Activated CD4-positive, alpha-beta T cell treated with anti-CD3 and anti-CD28 coated beads, Interleukin-10, Interleukin-2, amounts not matched to agents 100 ng/mL and 50 ng/mL, durations not matched to agents 16 hours and 8 hours (primary cell): ENCODE measurements at regions not wholly inside any gene's neighbourhood (a gene's known extent, or its start where the extent isn't known, plus 50 kb on each side); places are given as distances from the start of the nearest gene placed in this dataset.
"Not testable (repeated sequence)": the region's sequence is repeated elsewhere in the genome, so short reads cannot be mapped to it uniquely, and the experiment has no call there.

Experiments used
- DNase-seq: peaks from one replicate; pipeline ENCODE4 v3.0.0-alpha.2; 2020

DNA sequence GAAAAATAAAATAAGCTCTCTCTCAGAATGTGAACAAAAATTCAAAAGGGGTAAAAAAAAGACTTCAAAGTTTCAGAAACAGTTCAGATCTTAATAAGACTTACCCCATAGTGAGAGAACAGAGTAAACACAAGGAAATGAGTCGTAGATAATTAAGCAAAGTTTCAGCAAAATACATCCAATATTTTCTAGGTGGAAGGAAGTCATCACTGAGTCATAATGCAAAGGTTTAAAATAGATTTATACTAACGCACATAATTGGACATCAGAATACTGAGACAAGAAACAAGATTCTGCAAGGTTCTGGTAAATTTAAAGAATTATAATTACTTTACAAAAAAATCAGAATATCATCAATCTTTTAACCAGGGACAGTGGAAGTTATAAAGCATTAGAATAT lies 1370.7 kb upstream of the ATXN8OS start:
- no peak for DNase-seq

GRCh38 chr13:68727798-68728197 lies 1379.8 kb upstream of the ATXN8OS start:
- no peak for DNase-seq

DNA sequence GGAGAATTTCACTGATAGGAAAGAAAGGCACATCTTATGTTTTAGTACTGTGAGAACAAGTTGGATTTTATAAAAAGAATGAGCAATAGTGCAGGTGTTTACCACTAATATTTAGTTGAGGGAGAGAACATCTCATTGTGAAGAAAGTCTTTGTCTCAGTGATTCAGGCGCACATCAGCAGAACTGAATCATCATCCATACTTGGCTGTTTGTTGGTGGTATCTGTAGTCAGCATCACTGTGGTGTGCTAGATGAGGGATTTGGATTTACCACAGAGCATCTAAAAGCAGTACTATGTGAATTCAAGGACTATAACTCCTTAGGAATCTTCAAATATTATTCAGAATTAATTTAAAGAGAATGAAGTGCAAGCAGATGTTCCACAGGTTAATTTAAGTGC lies 1380.5 kb upstream of the ATXN8OS start:
- no peak for DNase-seq

- DNase-seq, result no peak
These were observed 1387.8 kb upstream of the ATXN8OS start for GRCh38 chr13:68719815-68720214.

DNA sequence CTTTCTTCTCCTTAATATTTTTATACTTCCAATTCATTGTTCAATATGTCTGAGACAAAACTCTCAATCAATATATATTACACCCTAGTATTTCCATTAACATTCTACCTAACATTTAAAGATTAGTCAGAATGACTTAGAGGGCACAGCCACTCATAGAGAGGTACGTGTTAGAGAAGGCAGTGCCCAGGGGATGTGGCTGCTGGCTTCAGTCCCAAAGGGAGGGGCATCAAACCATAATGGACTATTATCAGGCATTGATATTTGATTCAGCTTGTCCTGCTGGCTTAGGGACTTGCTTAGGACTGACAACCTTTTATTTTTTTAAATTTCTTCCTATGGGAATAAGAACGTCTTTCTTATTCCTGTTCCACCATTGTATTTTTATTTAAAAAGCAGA lies 1392.0 kb upstream of the ATXN8OS start:
- DNase-seq, result no peak

GRCh38 chr13:68714292-68714691 lies 1393.3 kb upstream of the ATXN8OS start:
- no peak for DNase-seq

- DNase-seq, result no peak
These were observed 1394.2 kb upstream of the ATXN8OS start for GRCh38 chr13:68713394-68713793.

DNA sequence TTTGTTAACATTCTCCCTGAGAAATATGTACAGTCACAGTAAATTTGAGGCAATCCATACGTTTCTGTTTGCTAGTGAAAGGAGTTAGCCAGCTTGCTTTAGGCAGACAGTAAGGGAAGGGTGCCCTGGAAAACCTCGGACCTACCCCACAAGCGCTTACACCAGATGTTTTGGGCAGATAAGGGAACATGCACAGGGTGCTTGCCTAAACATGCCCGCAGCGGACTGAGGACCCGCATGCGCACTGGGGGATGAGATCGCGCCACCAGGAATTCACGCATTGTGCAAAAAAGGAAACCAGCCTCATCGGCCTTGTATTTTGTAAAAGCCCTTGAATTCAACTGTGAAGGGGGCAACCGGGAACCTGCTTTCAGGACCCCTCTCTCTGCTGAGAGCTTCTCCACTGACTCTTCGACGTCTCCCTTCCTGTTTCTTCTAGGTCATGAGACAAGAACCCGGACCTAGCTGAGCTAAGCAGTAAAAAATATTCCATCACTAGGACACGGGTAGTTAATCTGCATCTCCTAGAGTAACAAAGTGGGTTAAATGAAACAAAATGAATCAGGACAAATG lies 1399.2 kb upstream of the ATXN8OS start:
- no peak for DNase-seq

DNA sequence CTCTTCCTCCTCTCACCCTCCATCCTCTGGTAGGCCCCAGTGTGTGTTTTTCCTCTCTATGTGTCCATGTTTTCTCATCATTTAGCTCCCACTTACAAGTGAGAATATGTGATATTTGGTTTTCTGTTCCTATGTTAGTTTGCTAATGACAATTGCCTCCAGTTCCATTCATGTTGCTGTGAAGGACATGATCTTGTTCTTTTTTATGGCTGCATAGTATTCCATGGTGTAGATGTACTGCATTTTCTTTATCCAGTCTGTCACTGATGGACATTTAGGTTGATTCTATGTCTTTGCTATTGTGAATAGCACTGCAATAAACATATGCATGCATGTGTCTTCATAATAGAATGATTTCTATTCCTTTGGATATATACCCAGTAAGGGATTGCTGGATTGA lies 1401.6 kb upstream of the ATXN8OS start:
- DNase-seq, result not testable (repeated sequence)

DNA sequence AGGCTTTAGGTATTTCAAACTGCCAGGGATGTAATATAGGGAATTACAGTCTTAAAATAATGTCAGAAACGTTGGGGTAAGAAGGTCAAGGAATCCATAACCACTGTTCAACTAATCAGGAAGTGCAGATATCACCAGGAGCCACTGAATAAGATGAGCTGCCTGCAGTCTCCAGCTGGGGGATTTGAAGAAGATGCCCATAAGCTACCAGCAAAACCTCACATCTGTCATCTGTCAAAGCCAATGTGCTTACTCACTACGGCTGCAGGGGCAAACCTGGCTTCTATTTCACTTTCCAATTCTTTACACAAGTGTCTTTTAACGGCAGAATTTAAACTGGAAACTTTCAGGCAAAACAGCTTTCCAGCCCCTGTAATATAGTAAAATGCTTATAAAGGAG lies 1410.1 kb upstream of the ATXN8OS start:
- DNase-seq, result no peak

DNA sequence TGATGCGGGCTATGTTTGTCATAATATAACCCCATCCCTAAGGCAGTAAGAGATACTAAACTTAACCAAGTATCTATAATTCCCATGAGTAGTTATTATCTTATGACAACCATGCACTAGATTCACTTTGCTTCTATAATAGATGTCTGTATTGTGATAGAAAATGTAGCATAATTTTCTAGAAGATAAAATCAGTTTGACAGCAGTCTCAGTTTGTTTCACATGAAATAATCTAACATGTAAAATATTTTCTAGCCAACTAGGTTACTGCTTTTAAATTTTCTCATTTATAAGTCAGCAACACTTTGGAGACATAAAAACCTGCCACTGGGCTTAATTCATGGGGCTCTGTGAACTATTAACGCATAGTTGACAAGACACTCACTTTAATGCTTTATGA lies 1410.7 kb upstream of the ATXN8OS start:
- DNase-seq, result no peak

DNA sequence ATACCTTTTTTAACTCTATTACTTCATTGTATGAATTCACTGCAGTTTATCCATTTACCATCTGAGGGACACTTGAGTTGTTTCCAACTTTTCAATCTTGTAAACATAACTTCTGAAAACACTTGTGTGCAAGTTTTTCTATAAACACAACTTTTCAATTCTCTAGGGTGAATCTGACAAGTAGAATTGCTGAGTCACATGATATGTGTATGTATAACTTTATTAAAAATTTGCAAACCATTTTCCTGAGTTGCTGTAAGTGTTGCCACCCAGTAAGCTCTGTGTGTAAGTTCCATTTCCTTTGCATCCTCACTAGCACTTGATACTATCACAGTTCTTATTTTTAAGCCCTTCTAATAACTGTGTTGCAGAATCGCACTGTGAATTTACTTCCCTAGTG lies 1415.6 kb upstream of the ATXN8OS start:
- DNase-seq, result no peak

GRCh38 chr13:68690567-68690966 lies 1417.1 kb upstream of the ATXN8OS start:
- DNase-seq, result no peak

- no peak for DNase-seq
These were observed 1431.0 kb upstream of the ATXN8OS start for GRCh38 chr13:68676513-68677115.

DNA sequence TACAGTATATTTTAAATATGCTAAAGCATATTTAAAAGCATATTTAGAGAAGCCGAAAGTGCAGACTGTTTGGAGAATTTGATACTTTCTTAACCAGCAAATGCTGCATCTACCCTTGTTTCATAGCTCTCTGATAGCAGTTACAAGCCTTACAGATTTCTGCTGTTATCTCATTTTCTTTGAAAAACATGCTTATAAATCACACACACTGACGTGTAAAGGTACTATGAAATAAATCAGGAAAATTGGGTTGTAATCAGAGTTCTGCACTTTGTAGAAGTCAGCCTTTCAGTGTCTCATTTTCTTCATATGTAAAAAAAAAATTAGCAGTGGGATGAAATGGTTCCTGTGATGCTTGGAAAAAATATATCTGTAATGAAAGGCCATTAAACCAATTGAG lies 1432.4 kb upstream of the ATXN8OS start:
- DNase-seq, result no peak

- no peak for DNase-seq
These were observed 1437.7 kb upstream of the PCDH9 start for GRCh38 chr13:68667863-68668262.

DNA sequence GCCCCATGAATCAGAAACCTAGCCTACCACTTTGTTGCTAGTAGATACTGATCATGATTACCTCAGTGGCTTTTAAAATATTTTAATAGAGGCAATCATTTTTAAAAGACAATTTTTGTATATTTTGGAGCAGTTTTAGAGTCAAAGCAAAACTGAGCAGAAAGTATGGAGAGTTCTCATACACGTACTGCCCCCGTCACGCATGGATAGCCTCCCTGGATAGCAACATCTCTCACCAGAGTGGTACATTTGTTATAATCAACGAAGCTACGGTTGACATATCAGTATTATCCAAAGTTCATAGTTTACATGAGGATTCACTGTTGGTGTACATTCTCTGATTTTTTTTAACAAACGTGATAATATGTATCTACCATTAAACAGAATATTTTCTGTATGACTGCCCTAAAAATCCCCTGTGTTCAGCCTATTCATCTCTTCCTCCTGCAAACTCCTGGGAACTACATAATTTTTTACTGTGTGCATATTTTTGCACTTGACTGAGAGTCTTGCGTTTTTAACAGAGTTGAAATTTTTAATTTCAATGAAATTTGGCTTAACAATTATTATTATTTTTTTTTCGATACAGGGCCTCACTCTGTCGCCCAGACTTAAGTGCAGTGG lies 1436.8 kb upstream of the PCDH9 start:
- DNase-seq, result no peak

DNA sequence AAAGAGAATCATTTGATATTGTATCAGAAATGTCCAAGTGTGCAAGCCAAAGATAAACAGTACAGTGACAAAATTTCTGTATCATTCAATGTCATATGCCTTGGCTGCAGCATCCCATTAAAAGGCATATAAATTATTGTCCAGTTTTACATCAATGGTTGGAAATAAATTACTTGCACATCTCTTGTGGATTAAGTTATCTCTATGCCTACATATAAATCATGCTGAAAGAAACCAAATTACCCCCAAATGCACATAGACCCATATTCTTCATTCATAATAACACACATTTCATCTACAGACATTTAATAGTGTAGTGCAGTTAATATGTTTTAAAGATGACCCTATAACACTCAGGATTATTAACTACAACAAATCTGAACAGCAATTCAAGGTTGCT lies 1415.7 kb upstream of the PCDH9 start:
- DNase-seq, result no peak

DNA sequence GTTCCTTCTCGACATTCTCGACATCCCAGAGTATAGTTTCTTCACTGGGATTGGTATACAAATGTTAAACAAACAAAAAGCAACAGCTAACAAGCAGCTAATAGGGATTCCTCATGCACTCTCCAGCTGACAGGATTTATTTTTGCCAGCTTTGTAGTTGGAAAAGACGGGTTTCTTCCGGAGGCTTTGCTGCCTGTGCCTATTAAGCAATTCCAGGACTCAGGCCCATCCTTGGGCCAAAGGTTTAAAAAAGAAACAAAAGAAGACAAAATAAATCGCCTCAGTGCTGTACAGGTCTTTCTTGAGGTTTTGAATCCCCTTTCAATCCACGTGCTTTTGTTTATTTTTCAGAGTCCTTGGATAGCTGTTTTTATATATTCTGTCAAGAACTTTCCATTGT lies 1414.5 kb upstream of the PCDH9 start:
- no peak for DNase-seq

GRCh38 chr13:68636784-68637183 lies 1406.6 kb upstream of the PCDH9 start:
- DNase-seq, result no peak

DNA sequence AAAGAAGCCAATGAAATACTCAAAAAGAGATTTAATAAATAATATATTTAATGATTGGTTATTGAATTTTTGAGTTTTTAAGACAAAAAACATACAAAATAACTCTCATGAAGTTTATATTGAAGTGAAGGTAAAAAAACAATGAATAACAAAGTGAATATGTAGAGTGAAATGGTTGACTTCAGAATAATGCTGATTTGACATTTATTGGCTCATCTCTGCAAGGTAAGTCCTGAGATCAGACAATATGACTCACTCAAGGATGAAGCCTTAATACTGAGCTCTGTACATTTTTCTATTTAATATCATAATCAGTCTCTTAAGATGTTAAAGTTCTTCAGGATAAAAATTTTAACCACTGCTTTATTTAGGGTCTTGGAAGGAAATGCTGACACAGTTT lies 1398.9 kb upstream of the PCDH9 start:
- DNase-seq, result no peak

- no peak for DNase-seq
These were observed 1397.2 kb upstream of the PCDH9 start for GRCh38 chr13:68627379-68627778.

DNA sequence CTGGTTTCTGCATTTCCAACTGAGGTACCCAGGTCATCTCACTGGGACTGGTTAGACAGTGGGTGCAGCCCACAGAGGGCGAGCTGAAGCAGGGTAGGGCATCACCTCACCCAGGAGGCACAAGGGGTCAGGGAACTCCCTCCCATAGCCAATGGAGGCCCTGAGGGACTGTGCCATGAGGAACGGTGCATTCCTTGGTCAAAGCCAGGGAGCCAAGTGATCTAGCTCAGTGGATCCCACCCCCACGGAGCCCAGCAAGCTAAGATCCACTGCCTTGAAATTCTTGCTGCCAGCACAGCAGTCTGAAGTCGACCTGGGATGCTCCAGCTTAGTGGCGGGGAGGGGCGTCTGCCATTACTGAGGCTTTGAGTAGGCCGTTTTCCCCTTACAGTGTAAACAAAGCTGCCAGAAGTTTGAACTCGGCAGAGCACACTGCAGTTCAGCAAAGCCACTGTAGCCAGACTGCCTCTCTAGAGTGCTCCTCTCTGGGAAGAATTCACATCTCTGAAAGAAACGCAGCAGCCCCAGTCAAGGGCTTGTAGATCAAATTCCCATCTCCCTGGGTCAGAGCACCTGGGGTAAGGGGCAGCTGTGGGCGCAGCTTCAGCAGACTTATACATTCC lies 1386.6 kb upstream of the PCDH9 start:
- no peak for DNase-seq

GRCh38 chr13:68609661-68610060 lies 1379.5 kb upstream of the PCDH9 start:
- no peak for DNase-seq
